Left ventricle myocardium inferior (tissue), 1 donor: ENCODE measurements at regions not wholly inside any gene's neighbourhood (a gene's known extent, or its start where the extent isn't known, plus 50 kb on each side); places are given as distances from the start of the nearest gene placed in this dataset.

Experiments
- DNase-seq: peaks from one replicate; pipeline ENCODE4 v3.0.0-alpha.2; 2020
- H3K27ac ChIP-seq: fragments of 200-600 bp; replicated peaks from 2 replicates; pipeline ENCODE4 v1.8.0; 2021
- H3K27me3 ChIP-seq: fragments of 200-600 bp; 2 replicates; pipeline ENCODE4 v1.8.0; 2021; ENCODE audit warnings: low read depth
- H3K36me3 ChIP-seq: fragments of 200-600 bp; 2 replicates; pipeline ENCODE4 v1.8.0; 2021
- H3K4me1 ChIP-seq: fragments of 200-600 bp; 2 replicates; pipeline ENCODE4 v1.8.0; 2021
- H3K4me3 ChIP-seq: fragments of 200-600 bp; 2 replicates; pipeline ENCODE4 v1.8.0; 2021; ENCODE audit warnings: mild to moderate bottlenecking, moderate library complexity
- H3K9me3 ChIP-seq: fragments of 200-600 bp; replicated peaks from 2 replicates; pipeline ENCODE4 v1.8.0; 2021
- CTCF ChIP-seq: fragments of 200-600 bp; IDR thresholded peaks from 2 replicates; pipeline ENCODE4 v1.8.0; 2021; ENCODE audit warnings: antibody characterized with exemption, mild to moderate bottlenecking, borderline replicate concordance
- intact Hi-C: fragments of 100-400 bp; cut with micrococcal nuclease; formaldehyde crosslinking; loops from one replicate; pipeline ENCODE4 v1.11.0; 2022
- donor health status: DM: no; HTN: yes; CAD: no; lungs with severe emphysema.

DNA sequence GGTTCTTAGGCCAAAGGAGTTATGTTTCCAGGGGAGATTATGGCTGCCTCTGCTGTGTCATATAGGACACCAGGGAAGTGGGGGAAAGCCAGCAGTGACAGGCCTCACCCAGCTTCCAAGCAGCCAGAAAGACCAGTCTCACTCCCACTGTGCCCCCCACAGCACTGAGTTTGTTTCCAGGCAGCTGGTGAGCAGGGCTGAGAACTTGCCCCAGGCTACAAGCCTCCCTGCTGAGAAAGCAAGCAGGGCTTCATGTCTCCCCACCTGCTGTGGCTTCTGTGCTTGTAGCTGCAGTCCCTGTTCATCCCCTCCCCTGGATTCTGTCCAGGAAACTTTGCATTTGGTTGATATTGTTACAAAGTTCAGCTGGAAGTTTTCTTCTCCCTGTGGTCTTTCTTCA is 376.3 kb downstream of the PDCD6IP start:
- Histone ChIP-seq H3K4me1 (no peaks in the 10 kb centered on the region), H3K36me3 (no peaks in the 10 kb centered on the region), H3K9me3 (peaks cover 16% of the 10 kb centered on the region), H3K4me3 (no peak overlapping the region), H3K27me3 (no peaks in the 10 kb centered on the region), H3K27ac (no peak overlapping the region)
- DNase-seq, result no peak
- intact Hi-C loops, result no loop called here
- TF ChIP-seq CTCF, result no peak

DNA sequence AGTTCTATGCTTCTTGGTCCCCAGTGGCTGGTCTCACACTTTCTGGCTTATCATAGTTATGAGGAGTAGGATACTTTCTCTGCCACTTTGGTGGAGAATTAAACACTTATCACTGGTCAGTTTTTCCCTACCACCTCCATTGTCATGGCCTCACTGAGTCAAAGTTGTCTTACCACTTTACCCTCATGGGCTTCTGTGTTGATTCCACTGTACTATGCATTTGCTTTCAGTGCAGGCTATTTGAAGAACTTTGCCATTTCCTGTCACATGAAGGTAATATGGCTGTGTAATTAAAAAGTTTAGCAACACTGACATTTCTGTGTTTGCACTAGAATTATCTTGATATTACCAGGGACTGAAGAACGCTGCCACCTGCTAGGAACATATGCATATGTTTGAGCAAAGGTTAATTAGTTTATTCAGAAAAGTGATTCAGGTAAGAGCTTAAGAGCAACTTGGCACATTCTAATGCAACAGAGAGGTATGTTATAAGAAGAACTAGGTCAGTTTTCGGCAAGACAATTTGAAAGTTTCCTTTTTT is 377.3 kb downstream of the PDCD6IP start:
- H3K9me3 ChIP-seq, result peaks cover 16% of the 10 kb centered on the region
- H3K27me3 ChIP-seq, result no peaks in the 10 kb centered on the region
- intact Hi-C loops, result no loop called here
- H3K27ac ChIP-seq, result no peak overlapping the region
- no peaks in the 10 kb centered on the region for H3K36me3 ChIP-seq
- DNase-seq, result no peak
- no peak for TF ChIP-seq CTCF
- H3K4me3 ChIP-seq, result no peak overlapping the region
- no peaks in the 10 kb centered on the region for H3K4me1 ChIP-seq

GRCh38 chr3:34176723-34177122 is 378.3 kb downstream of the PDCD6IP start:
- DNase-seq, result no peak
- no peak for TF ChIP-seq CTCF
- H3K27me3 ChIP-seq, result no peaks in the 10 kb centered on the region
- no peaks in the 10 kb centered on the region for H3K36me3 ChIP-seq
- H3K9me3 ChIP-seq, result peaks cover 16% of the 10 kb centered on the region
- no peak overlapping the region for H3K27ac ChIP-seq
- no peaks in the 10 kb centered on the region for H3K4me1 ChIP-seq
- no peak overlapping the region for H3K4me3 ChIP-seq
- intact Hi-C loops, result no loop called here

DNA sequence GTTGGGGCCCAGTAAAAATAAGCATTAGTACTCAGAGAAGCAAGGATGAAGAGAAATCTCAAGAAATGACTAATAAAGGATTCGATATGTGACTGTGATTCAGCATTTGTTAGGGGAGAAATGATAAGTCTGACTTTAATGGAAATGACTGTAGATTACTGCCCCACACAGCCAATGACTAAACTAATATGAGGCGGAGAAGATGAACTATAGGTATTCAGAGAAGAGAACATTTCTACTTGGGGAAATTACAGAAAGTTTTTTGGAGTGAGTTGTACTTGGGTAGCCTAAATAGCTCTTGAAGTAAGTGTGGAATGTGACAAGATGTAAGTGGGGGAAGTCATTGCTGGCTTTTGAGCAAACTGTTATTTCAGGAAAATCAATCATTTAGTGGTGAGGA is 380.0 kb downstream of the PDCD6IP start:
- Histone ChIP-seq H3K4me3 (no peak overlapping the region), H3K9me3 (peaks cover 5% of the 10 kb centered on the region), H3K27me3 (no peaks in the 10 kb centered on the region), H3K36me3 (no peaks in the 10 kb centered on the region), H3K4me1 (no peaks in the 10 kb centered on the region), H3K27ac (no peak overlapping the region)
- TF ChIP-seq CTCF, result no peak
- DNase-seq, result no peak
- intact Hi-C loops, result no loop called here

- no peaks in the 10 kb centered on the region for H3K36me3 ChIP-seq
- TF ChIP-seq CTCF, result no peak
- H3K27me3 ChIP-seq, result no peaks in the 10 kb centered on the region
- DNase-seq, result no peak
- H3K4me3 ChIP-seq, result no peak overlapping the region
- H3K27ac ChIP-seq, result no peak overlapping the region
- H3K4me1 ChIP-seq, result no peaks in the 10 kb centered on the region
- H3K9me3 ChIP-seq, result no peaks in the 10 kb centered on the region
- intact Hi-C loops, result no loop called here
These were observed 381.3 kb downstream of the PDCD6IP start for GRCh38 chr3:34179716-34180115.

DNA sequence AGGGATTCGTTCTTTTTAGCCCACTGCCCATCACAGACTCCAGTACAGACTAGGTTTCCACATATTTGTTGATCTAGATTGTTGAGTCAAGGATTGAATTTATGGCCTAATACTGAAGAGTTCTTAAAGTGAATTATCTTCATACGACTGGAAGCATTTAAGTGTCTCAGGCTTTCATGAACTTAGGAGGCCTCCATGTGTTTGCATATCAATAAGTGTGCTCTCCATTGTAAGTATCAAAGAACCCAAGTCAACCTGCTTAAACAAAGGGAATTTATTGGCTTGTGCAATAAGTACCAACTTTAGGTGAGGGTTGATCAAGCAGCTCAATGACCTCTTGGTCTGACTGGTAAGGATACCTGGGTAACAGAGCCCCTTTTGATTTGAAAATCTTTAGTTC is 382.1 kb downstream of the PDCD6IP start:
- DNase-seq, result no peak
- no peaks in the 10 kb centered on the region for H3K36me3 ChIP-seq
- no peaks in the 10 kb centered on the region for H3K27me3 ChIP-seq
- H3K9me3 ChIP-seq, result no peaks in the 10 kb centered on the region
- no peak overlapping the region for H3K27ac ChIP-seq
- H3K4me3 ChIP-seq, result no peak overlapping the region
- no peak for TF ChIP-seq CTCF
- no peaks in the 10 kb centered on the region for H3K4me1 ChIP-seq
- intact Hi-C loops, result no loop called here
